Pancreas (tissue), 10 donors: ENCODE measurements at regions not wholly inside any gene's neighbourhood (a gene's known extent, or its start where the extent isn't known, plus 50 kb on each side); places are given as distances from the start of the nearest gene placed in this dataset.

Source experiments
- ATAC-seq, 4 donors: fragments of 200-7000 bp; cut with Tn5 transposase; one replicate each; pipeline versions ENCODE4 v1.8.0 to v1.9.1; 2020; ENCODE audit warnings: mild to moderate bottlenecking in 4 of 4, moderate library complexity in 4 of 4
- DNase-seq, 6 donors: peaks; one replicate each; pipeline ENCODE4 v3.0.0-alpha.2; 2020
- FAIRE-seq: peaks from 2 replicates; lab custom pipeline; 2012; peaks lifted over from hg19 to GRCh38; lab: Jason Lieb, UNC
- H3K27ac ChIP-seq, 4 donors: fragments of 200-600 bp; sonication (generic); 1 replicate in 3 of 4; 2 replicates in 1 of 4; pipeline versions ENCODE4 v1.5.0 to v1.8.0; 2020
- H3K27me3 ChIP-seq, 4 donors: fragments of 200-600 bp; one replicate each; pipeline ENCODE4 v1.8.0; 2021
- H3K36me3 ChIP-seq, 3 donors: fragments of 200-600 bp; sonication (generic) in 1 of 3; one replicate each; pipeline versions ENCODE4 v1.5.0 to v1.8.0; 2020 to 2021
- H3K4me1 ChIP-seq, 3 donors: fragments of 200-600 bp; one replicate each; pipeline ENCODE4 v1.8.0; 2021
- H3K4me3 ChIP-seq, 4 donors: fragments of 200-600 bp; sonication (generic) in 2 of 4; one replicate each; pipeline versions ENCODE4 v1.5.0 to v1.8.0; 2020 to 2021
- H3K9me3 ChIP-seq, 4 donors: fragments of 200-600 bp; one replicate each; pipeline ENCODE4 v1.8.0; 2021
- CTCF ChIP-seq, 4 donors: fragments of 200-600 bp; sonication (generic) in 3 of 4; IDR thresholded peaks; one replicate each; pipeline versions ENCODE4 v1.5.0 to v1.8.0; 2021; ENCODE audit warnings: antibody characterized with exemption in 4 of 4
- WGBS, 2 donors: extraction: QIAGEN DNeasy Blood & Tissue Kit; methylation state at CpG; one replicate each; pipeline ENCODE4 v1.1.7; 2013; 5-methylcytosine and 5-hydroxymethylcytosine counted together
- intact Hi-C, 3 donors: fragments of 100-400 bp; cut with DNase I; formaldehyde crosslinking; loops; one replicate each; pipeline versions ENCODE4 v1.11.1 to v1.14.2; 2022
- donor health status: healthy with polysubstance abuse.
- donor health status: DM: no; HTN: no; CAD: no; lungs with moderate emphysema.
- donor health status: DM: no; HTN: no; CAD: no.
- donor health status: control.
- donor health status: control.
- donor health status: Bipolar disorder and iron deficiency.
- donor health status: DM: yes; HTN: yes; CAD: no.
- donor health status: DM: no; HTN: no; CAD: no.
- donor health status: DM: no; HTN: no; CAD: no.
- donor health status: DM: yes; HTN: yes; CAD: no.

GRCh38 chr20:3312940-3313682 is 74.1 kb upstream of the SLC4A11 start:
- Histone ChIP-seq H3K4me1 (peaks cover 0 to 15% (median 14%) of the 10 kb centered on the region in 3 donors), H3K36me3 (no peaks in the 10 kb centered on the region), H3K4me3 (no peak overlapping the region), H3K27ac (peak overlapping the region in 2 of 4 donors; percentile 37 to 45), H3K27me3 (no peaks in the 10 kb centered on the region), H3K9me3 (no peaks in the 10 kb centered on the region)
- DNase-seq (peak in 3 of 6 donors; percentile 21 to 41 (median 35)), ATAC-seq (peak; percentile 85 to 91 (median 90)), FAIRE-seq (no peak)
- no peak for TF ChIP-seq CTCF (IDR thresholded peaks at IDR 0.05)
- 21 to 30% methylated on average over 2 of the region's 2 CpGs for WGBS, 2 donors
- intact Hi-C loops = no loop called here

- WGBS, 2 donors = 83 to 97% methylated on average over 2 of the region's 2 CpGs
- FAIRE-seq (no peak), DNase-seq (no peak), ATAC-seq (no peak)
- peaks cover 0 to 15% (median 14%) of the 10 kb centered on the region in 3 donors for H3K4me1 ChIP-seq
- no peak overlapping the region for H3K4me3 ChIP-seq
- no peak for TF ChIP-seq CTCF (IDR thresholded peaks at IDR 0.05)
- H3K27ac ChIP-seq = no peak overlapping the region
- H3K9me3 ChIP-seq = no peaks in the 10 kb centered on the region
- intact Hi-C loops = no loop called here
- H3K27me3 ChIP-seq = no peaks in the 10 kb centered on the region
- H3K36me3 ChIP-seq = peaks cover 0 to 11% (median 0%) of the 10 kb centered on the region in 3 donors
Observed at GRCh38 chr20:3311623-3312022, 72.6 kb upstream of the SLC4A11 start.

- Histone ChIP-seq H3K4me3 (no peak overlapping the region), H3K36me3 (peaks cover 0 to 17% (median 0%) of the 10 kb centered on the region in 3 donors), H3K9me3 (no peaks in the 10 kb centered on the region), H3K27ac (no peak overlapping the region), H3K4me1 (peaks cover 0 to 12% (median 10%) of the 10 kb centered on the region in 3 donors), H3K27me3 (no peaks in the 10 kb centered on the region)
- 89 to 96% methylated on average over 1 of the region's 1 CpG for WGBS, 2 donors
- no peak for DNase-seq
- intact Hi-C loops = no loop called here
- ATAC-seq = no peak
- TF ChIP-seq CTCF (IDR thresholded peaks at IDR 0.05) = no peak
- no peak for FAIRE-seq
Observed at GRCh38 chr20:3309226-3309625, 70.2 kb upstream of the SLC4A11 start.

GRCh38 chr20:3307725-3308124 is 68.7 kb upstream of the SLC4A11 start:
- intact Hi-C loops = no loop called here
- Histone ChIP-seq H3K27ac (peak overlapping the region in 1 of 4 donors; percentile 27), H3K4me1 (no peaks in the 10 kb centered on the region), H3K36me3 (peaks cover 0 to 25% (median 0%) of the 10 kb centered on the region in 3 donors), H3K9me3 (no peaks in the 10 kb centered on the region), H3K27me3 (no peaks in the 10 kb centered on the region), H3K4me3 (no peak overlapping the region)
- DNase-seq (no peak), ATAC-seq (no peak), FAIRE-seq (no peak)
- WGBS, 2 donors = 89% methylated on average over 2 of the region's 2 CpGs
- TF ChIP-seq CTCF (IDR thresholded peaks at IDR 0.05) = no peak

- FAIRE-seq (no peak), ATAC-seq (peak in 2 of 4 donors; percentile 68 to 72), DNase-seq (peak in 1 of 6 donors; percentile 30)
- no peak for TF ChIP-seq CTCF (IDR thresholded peaks at IDR 0.05)
- Histone ChIP-seq H3K27ac (peak overlapping the region in 1 of 4 donors; percentile 27), H3K36me3 (peaks cover 0 to 25% (median 0%) of the 10 kb centered on the region in 3 donors), H3K9me3 (no peaks in the 10 kb centered on the region), H3K27me3 (no peaks in the 10 kb centered on the region), H3K4me1 (no peaks in the 10 kb centered on the region), H3K4me3 (no peak overlapping the region)
- 97 to 98% methylated on average over 2 of the region's 2 CpGs for WGBS, 2 donors
- intact Hi-C loops = no loop called here
Observed at GRCh38 chr20:3307078-3307477, 68.1 kb upstream of the SLC4A11 start.
